IMR-90 (cell line): ENCODE measurements at regions not wholly inside any gene's neighbourhood (a gene's known extent, or its start where the extent isn't known, plus 50 kb on each side); places are given as distances from the start of the nearest gene placed in this dataset.

Source experiments
- ATAC-seq: fragments of 200-7000 bp; cut with Tn5 transposase; 2 replicates; pipeline ENCODE4 v1.9.1; 2020; ENCODE audit warnings: low read depth, mild to moderate bottlenecking, moderate library complexity
- BruUV-seq: library from RNA; stranded (reverse); fragments of 400-500 nt; replicated peaks from 2 replicates; lab custom pipeline; 2021; lab: Mats Ljungman, UMichigan
- CTCF ChIA-PET: fragments of 300-600 bp; formaldehyde crosslinking; extraction: SDS; loops from one replicate; lab custom pipeline; 2021; ENCODE audit warnings: antibody characterized with exemption; lab: Yijun Ruan, JAX
- POLR2A ChIA-PET: fragments of 300-600 bp; sonication (Branson Sonifier 250); formaldehyde crosslinking; loops from one replicate; lab custom pipeline; 2022; ENCODE audit warnings: antibody characterized with exemption; ENCODE audit not compliant: unreplicated experiment; lab: Charles Lee
- DNase-seq: peaks from one replicate; pipeline ENCODE4 v3.0.0; 2013
- H2AFZ ChIP-seq: replicated peaks from 2 replicates; pipeline ENCODE3; 2013; ENCODE audit warnings: low read length, mild to moderate bottlenecking; ENCODE audit not compliant: poor library complexity
- H2AK5ac ChIP-seq: 2 replicates; pipeline ENCODE4 v1.6.1; 2013; ENCODE audit warnings: low read depth, low read length, inconsistent platforms
- H2AK9ac ChIP-seq: replicated peaks from 2 replicates; pipeline ENCODE3; 2013; ENCODE audit warnings: mild to moderate bottlenecking, low read depth, low read length, moderate library complexity; ENCODE audit not compliant: poor library complexity
- H2BK120ac ChIP-seq: 2 replicates; pipeline ENCODE4 v1.6.1; 2013; ENCODE audit warnings: low read depth, low read length, inconsistent platforms
- H2BK15ac ChIP-seq: 3 replicates; pipeline ENCODE4 v1.6.1; 2013; ENCODE audit warnings: low read depth, low read length, inconsistent platforms
- H2BK20ac ChIP-seq: 2 replicates; pipeline ENCODE4 v1.6.1; 2013; ENCODE audit warnings: low read depth, mild to moderate bottlenecking, inconsistent platforms, low read length, moderate library complexity
- H2BK5ac ChIP-seq: 2 replicates; pipeline ENCODE4 v1.6.1; 2013; ENCODE audit warnings: mild to moderate bottlenecking, low read depth, low read length, inconsistent platforms; ENCODE audit not compliant: poor library complexity, severe bottlenecking
- H3K14ac ChIP-seq: replicated peaks from 2 replicates; pipeline ENCODE4 v1.6.1; 2013; ENCODE audit warnings: low read depth, low read length, inconsistent platforms
- H3K18ac ChIP-seq: 2 replicates; pipeline ENCODE4 v1.6.1; 2013; ENCODE audit warnings: low read depth, low read length, control low read depth
- H3K23ac ChIP-seq: 2 replicates; pipeline ENCODE4 v1.6.1; 2013; ENCODE audit warnings: low read depth, low read length, inconsistent platforms
- H3K27ac ChIP-seq: 2 replicates; pipeline ENCODE4 v1.5.1; 2013; ENCODE audit warnings: mild to moderate bottlenecking, control low read depth, low read length; ENCODE audit not compliant: insufficient read depth
- H3K27me3 ChIP-seq: 2 replicates; pipeline ENCODE4 v1.6.1; 2013; ENCODE audit warnings: low read length; ENCODE audit not compliant: control insufficient read depth, insufficient read depth
- H3K36me3 ChIP-seq: 2 replicates; pipeline ENCODE4 v1.6.1; 2013; ENCODE audit warnings: low read length, mixed read lengths; ENCODE audit not compliant: control insufficient read depth, insufficient read depth
- H3K4ac ChIP-seq: 2 replicates; pipeline ENCODE4 v1.6.1; 2013; ENCODE audit warnings: low read depth, low read length, inconsistent platforms
- H3K4me1 ChIP-seq: 2 replicates; pipeline ENCODE4 v1.6.1; 2013; ENCODE audit warnings: low read length, mixed read lengths; ENCODE audit not compliant: control insufficient read depth, insufficient read depth
- H3K4me2 ChIP-seq: 2 replicates; pipeline ENCODE4 v1.6.1; 2013; ENCODE audit warnings: low read depth, mild to moderate bottlenecking, control low read depth, low read length, moderate library complexity
- H3K4me3 ChIP-seq: 2 replicates; pipeline ENCODE4 v1.5.1; 2013; ENCODE audit warnings: low read depth, mild to moderate bottlenecking, control low read depth, low read length, moderate library complexity; ENCODE audit not compliant: insufficient read depth
- H3K56ac ChIP-seq: 2 replicates; pipeline ENCODE4 v1.6.1; 2013; ENCODE audit warnings: low read length, inconsistent platforms; ENCODE audit not compliant: insufficient read depth; ENCODE audit errors: extremely low read depth
- H3K79me1 ChIP-seq, 2 experiments: 2 replicates each; pipeline ENCODE4 v1.6.1; 2013; ENCODE audit warnings: low read length in 2 of 2, inconsistent platforms in 1 of 2, low read depth in 1 of 2
- H3K9ac ChIP-seq: 2 replicates; pipeline ENCODE4 v1.6.1; 2013; ENCODE audit warnings: low read depth, low read length, control low read depth
- H3K9me1 ChIP-seq: 2 replicates; pipeline ENCODE4 v1.6.1; 2013; ENCODE audit warnings: low read length, inconsistent platforms; ENCODE audit not compliant: insufficient read depth
- H3K9me3 ChIP-seq: 2 replicates; pipeline ENCODE4 v1.6.1; 2013; ENCODE audit warnings: low read length; ENCODE audit not compliant: control insufficient read depth, insufficient read depth
- H4K20me1 ChIP-seq: 2 replicates; pipeline ENCODE4 v1.6.1; 2013; ENCODE audit warnings: low read length, inconsistent platforms; ENCODE audit not compliant: insufficient read depth
- H4K5ac ChIP-seq: 2 replicates; pipeline ENCODE4 v1.6.1; 2013; ENCODE audit warnings: mild to moderate bottlenecking, low read depth, low read length, control low read depth
- H4K8ac ChIP-seq, 2 experiments: 2 replicates each; pipeline ENCODE4 v1.6.1; 2013; ENCODE audit warnings: low read depth in 2 of 2, low read length in 2 of 2, control low read depth in 1 of 2, inconsistent platforms in 1 of 2
- H4K91ac ChIP-seq: 2 replicates; pipeline ENCODE4 v1.6.1; 2013; ENCODE audit warnings: low read depth, low read length, inconsistent platforms; ENCODE audit not compliant: insufficient read depth
- CHD1 ChIP-seq: IDR thresholded peaks from 2 replicates; pipeline ENCODE4 v1.6.1; 2012; ENCODE audit warnings: low read depth, low read length, improper control_type of control experiment
- FOS ChIP-seq: fragments of 150-350 bp; IDR thresholded peaks from 2 replicates; pipeline ENCODE4 v1.6.1; 2016; ENCODE audit warnings: low read depth, low read length
- MAFK ChIP-seq: IDR thresholded peaks from 2 replicates; pipeline ENCODE4 v1.6.1; 2012; ENCODE audit warnings: low read depth, low read length, improper control_type of control experiment
- MAZ ChIP-seq: IDR thresholded peaks from 2 replicates; pipeline ENCODE4 v1.6.1; 2012; ENCODE audit warnings: low read depth, mild to moderate bottlenecking, low read length, improper control_type of control experiment, moderate library complexity, borderline replicate concordance
- MXI1 ChIP-seq: IDR thresholded peaks from 2 replicates; pipeline ENCODE4 v1.6.1; 2012; ENCODE audit warnings: low read depth, mild to moderate bottlenecking, low read length, moderate library complexity, borderline replicate concordance
- NFE2L2 ChIP-seq: fragments of 150-350 bp; IDR thresholded peaks from 2 replicates; pipeline ENCODE4 v1.6.1; 2016; ENCODE audit warnings: low read depth, mild to moderate bottlenecking, low read length
- RAD21 ChIP-seq: IDR thresholded peaks from 2 replicates; pipeline ENCODE4 v1.6.1; 2012; ENCODE audit warnings: low read length, improper control_type of control experiment
- RCOR1 ChIP-seq: IDR thresholded peaks from 2 replicates; pipeline ENCODE4 v1.6.1; 2012; ENCODE audit warnings: mild to moderate bottlenecking, low read length, improper control_type of control experiment; ENCODE audit not compliant: insufficient replicate concordance
- SMC3 ChIP-seq: fragments of 150-350 bp; IDR thresholded peaks from 2 replicates; pipeline ENCODE4 v1.6.1; 2016; ENCODE audit warnings: low read depth, mild to moderate bottlenecking, antibody characterized with exemption, low read length, moderate library complexity
- USF2 ChIP-seq: fragments of 150-350 bp; IDR thresholded peaks from 2 replicates; pipeline ENCODE4 v1.6.1; 2017; ENCODE audit warnings: mild to moderate bottlenecking, antibody characterized with exemption, low read length, low read depth
- WGBS, 2 experiments: methylation state at CpG; one replicate each; pipeline versions ENCODE4 v1.1.5 to v1.1.7; 2013; ENCODE audit warnings: missing lambda C conversion rate in 2 of 2; ENCODE audit not compliant: insufficient read length in 1 of 2; ENCODE audit errors: extremely low coverage in 2 of 2; 5-methylcytosine and 5-hydroxymethylcytosine counted together
- dilution Hi-C: fragments of 300-500 bp; cut with HindIII; formaldehyde crosslinking; loops from one replicate; pipeline ENCODE4 v1.14.3; 2018; ENCODE audit warnings: low sequenced_read_pairs; ENCODE audit not compliant: unreplicated experiment
- in situ Hi-C: fragments of 300-500 bp; cut with MboI; formaldehyde crosslinking; loops from 3 replicates; pipeline ENCODE4 v1.14.3; 2019; ENCODE audit warnings: low sequenced_read_pairs, inconsistent platforms, mixed read lengths
- intact Hi-C: fragments of 100-400 bp; cut with micrococcal nuclease; formaldehyde crosslinking; loops from 2 replicates; pipeline ENCODE4 v1.10.0; 2022

GRCh38 chr1:214229736-214230135 is 51.2 kb upstream of the SMYD2 start:
- H3K36me3 ChIP-seq = no peaks in the 10 kb centered on the region
- TF ChIP-seq MXI1 (no peak), MAZ (no peak), RCOR1 (no peak), CHD1 (no peak), MAFK (no peak), NFE2L2 (no peak), FOS (no peak), RAD21 (no peak), SMC3 (no peak), USF2 (no peak)
- H3K4ac ChIP-seq = no peak overlapping the region
- no peak overlapping the region for H2AK5ac ChIP-seq
- no peaks in the 10 kb centered on the region for H3K79me1 ChIP-seq
- H4K91ac ChIP-seq = no peak overlapping the region
- no peak overlapping the region for H3K56ac ChIP-seq
- no CpG with 5 or more reads among the region's 4 CpGs for WGBS, 2 experiments
- ATAC-seq (no peak), DNase-seq (no peak)
- dilution Hi-C loops = no loop called here
- no peak overlapping the region for H2AK9ac ChIP-seq
- H4K5ac ChIP-seq = no peak overlapping the region
- no peaks in the 10 kb centered on the region for H4K20me1 ChIP-seq
- ChIA-PET CTCF (interaction anchor here (1.3 kb wide), 1 partner anchor 16 kb away, joined by 6 read pairs; no protein-coding TSS in a partner anchor), POLR2A (no interaction called here)
- H3K4me2 ChIP-seq = no peak overlapping the region
- no peaks in the 10 kb centered on the region for H3K9me3 ChIP-seq
- no peak overlapping the region for H2BK15ac ChIP-seq
- H3K14ac ChIP-seq = no peak overlapping the region
- intact Hi-C loops = no loop called here
- no peaks in the 10 kb centered on the region for H3K9me1 ChIP-seq
- no peak overlapping the region for H3K23ac ChIP-seq
- no peaks in the 10 kb centered on the region for H3K4me1 ChIP-seq
- H3K27me3 ChIP-seq = peaks cover 25% of the 10 kb centered on the region
- H3K4me3 ChIP-seq = no peak overlapping the region
- no peak overlapping the region for H2BK5ac ChIP-seq
- H3K27ac ChIP-seq = no peak overlapping the region
- no peak overlapping the region for H2BK120ac ChIP-seq
- H3K9ac ChIP-seq = no peak overlapping the region
- no peak overlapping the region for H2AFZ ChIP-seq
- H4K8ac ChIP-seq = no peak overlapping the region
- no TSS peak for BruUV-seq
- no peak overlapping the region for H2BK20ac ChIP-seq
- in situ Hi-C loops = loop anchor here (25.0 kb wide), 1 partner anchor 1308 kb away; no protein-coding TSS in a partner anchor
- H3K18ac ChIP-seq = no peak overlapping the region
